Esophagus muscularis mucosa (tissue), 4 donors: ENCODE measurements at regions not wholly inside any gene's neighbourhood (a gene's known extent, or its start where the extent isn't known, plus 50 kb on each side); places are given as distances from the start of the nearest gene placed in this dataset.

ENCODE experiments used
- DNase-seq: peaks from one replicate; pipeline ENCODE4 v3.0.0-alpha.2; 2017; ENCODE audit errors: extremely low spot score
- H3K27ac ChIP-seq, 4 donors: fragments of 200-600 bp; sonication (generic); replicated peaks in 1 of 4; 1 replicate in 3 of 4; 2 replicates in 1 of 4; pipeline ENCODE4 v1.5.1; 2016 to 2019; ENCODE audit warnings: mild to moderate bottlenecking in 1 of 4
- H3K27me3 ChIP-seq, 4 donors: fragments of 200-600 bp; sonication (generic); one replicate each; pipeline versions ENCODE4 v1.5.1 to v1.6.0; 2016 to 2019
- H3K36me3 ChIP-seq, 4 donors: fragments of 200-600 bp; sonication (generic); one replicate each; pipeline ENCODE4 v1.5.1; 2016 to 2019
- H3K4me1 ChIP-seq, 4 donors: fragments of 200-600 bp; sonication (generic); one replicate each; pipeline ENCODE4 v1.5.1; 2016 to 2019
- H3K4me3 ChIP-seq, 4 donors: fragments of 200-600 bp; sonication (generic); 1 replicate in 2 of 4; 2 replicates in 2 of 4; pipeline ENCODE4 v1.5.1; 2016 to 2019; ENCODE audit warnings: mild to moderate bottlenecking in 4 of 4, moderate library complexity in 1 of 4
- H3K9me3 ChIP-seq, 4 donors: fragments of 200-600 bp; sonication (generic); 1 replicate in 3 of 4; 2 replicates in 1 of 4; pipeline ENCODE4 v1.5.1; 2016 to 2019
- EP300 ChIP-seq: sonication (generic); formaldehyde crosslinking; IDR thresholded peaks from one replicate; pipeline ENCODE4 v1.6.1; 2017; ENCODE audit warnings: antibody characterized with exemption
- POLR2A ChIP-seq: fragments of 450-650 bp; IDR thresholded peaks from one replicate; pipeline ENCODE4 v1.6.1; 2017; ENCODE audit warnings: antibody characterized with exemption, moderate library complexity, mild to moderate bottlenecking, low read depth
- POLR2AphosphoS5 ChIP-seq, 2 donors: sonication (generic); formaldehyde crosslinking; IDR thresholded peaks; one replicate each; pipeline ENCODE4 v1.6.1; 2017; ENCODE audit warnings: antibody characterized with exemption in 2 of 2
- WGBS: methylation state at CpG from one replicate; pipeline ENCODE4 v1.1.5; 2018; 5-methylcytosine and 5-hydroxymethylcytosine counted together
- intact Hi-C: fragments of 100-400 bp; cut with DNase I; formaldehyde crosslinking; loops from one replicate; pipeline ENCODE4 v1.15.1; 2023
- TF ChIP-seq, protein P1 (sequence below), 3 experiments: fragments of 200-600 bp in 2 of 3; fragments of 450-650 bp in 1 of 3; sonication (generic) in 2 of 3; IDR thresholded peaks; one replicate each; pipeline ENCODE4 v1.5.1; 2017 to 2019; ENCODE audit warnings: antibody characterized with exemption in 3 of 3, mild to moderate bottlenecking in 2 of 3, moderate library complexity in 1 of 3

DNA sequence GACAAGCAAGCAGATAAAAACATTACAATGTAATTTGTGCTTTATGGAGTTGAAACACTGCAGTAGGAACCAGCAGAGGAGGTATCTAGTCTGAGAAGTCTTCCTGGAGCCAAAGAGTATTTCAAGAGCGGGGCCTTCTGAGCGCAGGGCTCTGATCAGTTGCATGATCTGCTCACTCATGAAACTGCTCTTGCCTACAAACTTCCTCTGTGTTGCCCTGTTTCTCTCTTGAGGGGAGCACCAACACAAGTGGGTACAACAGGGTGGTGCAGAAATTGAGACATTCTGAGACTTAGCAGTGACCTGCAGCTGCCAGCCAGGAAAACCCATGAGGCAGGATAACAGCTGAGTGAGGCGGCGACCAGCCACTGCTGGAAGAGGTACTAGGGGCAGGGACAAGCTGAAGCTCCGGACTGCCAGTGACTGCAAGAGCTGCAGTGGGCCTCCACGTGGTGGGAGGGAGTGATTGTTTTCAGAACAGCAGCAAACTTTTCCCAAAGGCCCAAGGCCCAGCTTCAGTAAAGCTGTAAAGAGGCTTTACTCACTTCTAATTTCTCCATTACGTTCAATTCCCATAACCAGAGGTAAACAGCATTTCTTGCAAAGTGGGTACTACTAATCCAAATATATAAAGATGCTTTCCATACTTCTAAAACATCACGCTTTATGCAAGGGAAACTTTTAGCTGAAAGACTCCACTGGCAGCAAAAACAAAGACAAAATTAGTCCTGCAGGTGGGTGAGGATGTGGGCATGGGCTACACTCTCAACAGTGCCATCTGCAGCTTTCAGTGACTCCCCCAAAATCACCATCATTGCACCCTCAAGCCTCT is 69.0 kb upstream of the LPP start:
- Histone ChIP-seq H3K27me3 (no peaks in the 10 kb centered on the region), H3K36me3 (no peaks in the 10 kb centered on the region), H3K27ac (no peak overlapping the region), H3K4me1 (peaks cover 0 to 7% (median 0%) of the 10 kb centered on the region in 4 donors), H3K4me3 (no peak overlapping the region), H3K9me3 (no peaks in the 10 kb centered on the region)
- intact Hi-C loops = no loop called here
- no peak for DNase-seq
- 94% methylated on average over 8 of the region's 8 CpGs for WGBS
- TF ChIP-seq EP300 (no peak), POLR2A (no peak), POLR2AphosphoS5 (IDR thresholded peaks at IDR 0.05) (no peak)
- TF ChIP-seq, protein P1, sequence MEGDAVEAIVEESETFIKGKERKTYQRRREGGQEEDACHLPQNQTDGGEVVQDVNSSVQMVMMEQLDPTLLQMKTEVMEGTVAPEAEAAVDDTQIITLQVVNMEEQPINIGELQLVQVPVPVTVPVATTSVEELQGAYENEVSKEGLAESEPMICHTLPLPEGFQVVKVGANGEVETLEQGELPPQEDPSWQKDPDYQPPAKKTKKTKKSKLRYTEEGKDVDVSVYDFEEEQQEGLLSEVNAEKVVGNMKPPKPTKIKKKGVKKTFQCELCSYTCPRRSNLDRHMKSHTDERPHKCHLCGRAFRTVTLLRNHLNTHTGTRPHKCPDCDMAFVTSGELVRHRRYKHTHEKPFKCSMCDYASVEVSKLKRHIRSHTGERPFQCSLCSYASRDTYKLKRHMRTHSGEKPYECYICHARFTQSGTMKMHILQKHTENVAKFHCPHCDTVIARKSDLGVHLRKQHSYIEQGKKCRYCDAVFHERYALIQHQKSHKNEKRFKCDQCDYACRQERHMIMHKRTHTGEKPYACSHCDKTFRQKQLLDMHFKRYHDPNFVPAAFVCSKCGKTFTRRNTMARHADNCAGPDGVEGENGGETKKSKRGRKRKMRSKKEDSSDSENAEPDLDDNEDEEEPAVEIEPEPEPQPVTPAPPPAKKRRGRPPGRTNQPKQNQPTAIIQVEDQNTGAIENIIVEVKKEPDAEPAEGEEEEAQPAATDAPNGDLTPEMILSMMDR (IDR thresholded peaks at IDR 0.05) = no peak

DNA sequence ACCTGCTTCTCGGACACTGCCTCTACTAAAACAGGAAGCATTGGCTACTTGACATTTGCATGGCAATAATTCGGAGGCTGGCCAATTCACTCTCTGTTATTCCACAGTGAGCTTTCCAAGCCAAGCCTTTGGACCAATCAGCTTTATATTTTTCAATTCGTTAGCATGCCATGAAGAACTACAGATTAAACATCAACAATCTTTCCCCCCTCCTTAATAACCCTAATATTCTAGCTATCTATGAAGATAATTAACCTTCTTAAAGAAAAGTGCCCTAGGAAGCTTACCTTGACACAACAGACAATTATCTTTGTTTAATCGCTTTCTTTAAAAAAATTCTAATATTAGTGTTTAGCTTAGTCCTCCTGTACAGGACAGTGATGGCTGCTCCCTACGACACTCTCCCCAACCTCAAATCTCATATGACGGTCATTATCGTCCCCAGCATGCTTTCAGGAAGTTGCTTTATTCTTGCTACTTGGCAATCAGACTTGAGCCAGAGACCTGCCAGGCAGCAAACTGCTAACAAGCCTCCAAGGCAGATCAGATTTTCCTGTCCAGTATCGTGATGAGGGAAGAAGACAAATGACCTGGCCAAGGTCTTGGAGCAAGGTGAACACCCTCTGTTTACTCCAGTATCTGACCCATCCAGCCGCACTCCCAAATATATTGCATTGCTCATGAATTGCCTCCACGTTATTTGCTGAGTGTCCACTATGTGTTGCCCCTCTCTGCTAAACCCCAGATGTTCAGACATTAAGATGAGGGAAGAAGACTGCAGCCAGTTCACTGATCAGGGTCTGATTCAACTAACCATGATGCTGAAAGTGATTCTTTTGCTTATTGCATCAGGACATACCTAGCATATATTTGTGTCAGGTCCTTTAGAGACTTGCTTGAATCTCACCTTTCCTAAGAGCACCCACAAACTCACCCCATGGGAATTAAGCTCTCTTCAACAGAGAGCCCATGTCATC is 68.1 kb upstream of the LPP start:
- H3K36me3 ChIP-seq = no peaks in the 10 kb centered on the region
- no peak for DNase-seq
- H3K27ac ChIP-seq = no peak overlapping the region
- TF ChIP-seq POLR2A (no peak), POLR2AphosphoS5 (IDR thresholded peaks at IDR 0.05) (no peak)
- H3K4me1 ChIP-seq = peaks cover 0 to 7% (median 0%) of the 10 kb centered on the region in 4 donors
- intact Hi-C loops = no loop called here
- 78% methylated on average over 10 of the region's 10 CpGs for WGBS
- H3K9me3 ChIP-seq = no peaks in the 10 kb centered on the region
- no peaks in the 10 kb centered on the region for H3K27me3 ChIP-seq
- no peak overlapping the region for H3K4me3 ChIP-seq

DNA sequence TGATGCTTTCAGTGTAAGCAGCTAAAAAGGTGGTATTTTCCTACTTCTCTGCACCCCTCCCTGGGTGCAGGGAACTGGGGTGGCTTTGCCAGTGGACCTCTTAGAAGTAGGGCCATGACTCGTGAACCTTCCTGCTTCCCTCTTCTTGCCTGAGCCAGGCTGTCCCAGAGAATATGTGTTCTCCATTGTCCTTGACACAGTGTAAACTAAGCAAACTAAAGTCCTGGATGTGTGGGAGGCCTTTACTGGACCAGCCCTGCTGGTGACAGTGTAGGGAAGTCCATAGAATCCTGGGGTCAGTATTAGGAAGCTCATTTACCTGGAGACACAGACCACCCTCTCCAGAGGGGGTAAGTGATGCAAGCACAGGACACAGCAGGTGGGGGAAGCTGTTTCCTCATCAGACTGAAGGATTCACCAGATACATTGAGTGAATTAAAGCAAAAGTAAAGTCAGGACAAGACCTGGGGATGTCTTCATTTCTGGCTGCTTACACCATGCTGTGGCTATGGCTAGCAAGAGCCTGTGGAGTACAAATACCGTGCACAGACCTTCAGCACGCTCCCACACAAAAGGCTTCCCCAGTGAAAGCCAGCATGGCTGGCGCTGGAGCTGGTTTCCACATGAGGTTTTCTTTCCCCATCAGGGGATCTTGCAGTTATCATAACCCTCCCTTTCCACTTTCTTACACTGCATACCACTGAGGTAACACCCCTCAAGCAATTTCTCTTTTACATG is 64.8 kb upstream of the LPP start:
- Histone ChIP-seq H3K27ac (no peak overlapping the region), H3K27me3 (no peaks in the 10 kb centered on the region), H3K36me3 (no peaks in the 10 kb centered on the region), H3K9me3 (no peaks in the 10 kb centered on the region), H3K4me1 (no peaks in the 10 kb centered on the region), H3K4me3 (no peak overlapping the region)
- TF ChIP-seq POLR2AphosphoS5 (IDR thresholded peaks at IDR 0.05) (no peak), EP300 (no peak), POLR2A (no peak)
- TF ChIP-seq, protein P1 (IDR thresholded peaks at IDR 0.05) = no peak
- 94% methylated on average over 4 of the region's 4 CpGs for WGBS
- DNase-seq = no peak
- intact Hi-C loops = no loop called here

DNA sequence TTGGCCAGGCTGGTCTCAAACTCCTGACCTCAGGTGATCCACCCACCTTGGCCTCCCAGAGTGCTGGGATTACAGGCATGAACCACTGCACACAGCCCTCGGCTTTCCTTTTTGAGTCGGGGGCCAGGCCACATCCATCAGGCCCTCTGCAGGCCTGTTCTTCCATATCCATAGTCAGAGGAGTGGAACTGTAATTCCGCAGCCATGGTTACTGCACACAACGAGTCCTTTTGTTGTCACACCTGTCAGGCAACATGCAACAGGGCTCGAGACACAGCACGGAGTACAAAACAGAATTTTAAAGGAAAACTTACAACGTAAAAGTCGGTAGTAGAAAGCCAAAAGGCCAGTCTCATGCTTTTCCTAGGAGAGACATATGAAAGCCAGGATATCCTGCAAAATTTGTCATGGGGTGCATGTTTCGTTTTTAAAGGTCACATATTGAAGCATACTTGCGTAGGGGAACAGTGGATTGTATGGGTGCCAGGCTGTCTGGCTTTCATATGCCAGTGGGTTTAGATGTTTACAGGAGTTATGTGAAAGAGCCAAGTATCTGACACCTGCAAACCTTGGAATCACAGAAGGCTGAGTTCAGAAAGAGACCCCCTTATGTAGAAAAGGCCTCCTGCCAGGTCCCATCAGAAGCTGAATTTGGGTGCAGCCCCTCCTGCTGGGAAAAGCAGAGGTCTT is 63.2 kb upstream of the LPP start:
- TF ChIP-seq POLR2A = no peak
- no peak for TF ChIP-seq POLR2AphosphoS5 (IDR thresholded peaks at IDR 0.05)
- TF ChIP-seq EP300 = no peak
- no peak overlapping the region for H3K4me3 ChIP-seq
- intact Hi-C loops = no loop called here
- 84% methylated on average over 10 of the region's 10 CpGs for WGBS
- H3K36me3 ChIP-seq = no peaks in the 10 kb centered on the region
- no peaks in the 10 kb centered on the region for H3K9me3 ChIP-seq
- no peaks in the 10 kb centered on the region for H3K27me3 ChIP-seq
- no peak for DNase-seq
- H3K4me1 ChIP-seq = no peaks in the 10 kb centered on the region
- H3K27ac ChIP-seq = no peak overlapping the region

DNA sequence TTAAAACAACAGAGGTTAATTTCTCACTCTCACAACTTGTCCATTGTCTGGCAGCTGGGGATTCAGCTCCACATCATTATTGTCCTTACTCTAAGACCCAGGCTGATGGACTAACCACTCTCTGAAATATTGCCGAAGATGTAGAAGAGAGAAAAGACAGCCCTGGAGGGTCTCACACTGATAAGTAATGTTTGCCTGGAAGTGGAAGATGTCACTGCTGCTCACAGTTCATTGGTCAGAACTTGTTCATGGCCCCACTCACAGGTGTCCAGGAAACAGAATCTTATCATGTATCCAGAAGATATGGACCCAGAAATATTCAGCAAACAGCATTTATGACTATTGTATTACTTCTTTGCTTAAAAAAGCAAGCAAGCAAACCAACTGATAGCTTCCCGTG is 62.2 kb upstream of the LPP start:
- Histone ChIP-seq H3K4me3 (no peak overlapping the region), H3K4me1 (no peaks in the 10 kb centered on the region), H3K9me3 (no peaks in the 10 kb centered on the region), H3K27me3 (no peaks in the 10 kb centered on the region), H3K36me3 (no peaks in the 10 kb centered on the region), H3K27ac (no peak overlapping the region)
- TF ChIP-seq, protein P1 (IDR thresholded peaks at IDR 0.05) = no peak
- no peak for TF ChIP-seq POLR2AphosphoS5 (IDR thresholded peaks at IDR 0.05)
- no peak for TF ChIP-seq EP300
- no peak for TF ChIP-seq POLR2A
- intact Hi-C loops = no loop called here
- WGBS = 91% methylated on average over 2 of the region's 2 CpGs
- DNase-seq = no peak
